Esophagus squamous epithelium (tissue), 5 donors: ENCODE measurements at regions not wholly inside any gene's neighbourhood (a gene's known extent, or its start where the extent isn't known, plus 50 kb on each side); places are given as distances from the start of the nearest gene placed in this dataset.

Source experiments
- DNase-seq: peaks from one replicate; lab custom pipeline; 2025; lab: John Stamatoyannopoulos, UW
- H3K27ac ChIP-seq, 4 donors: fragments of 200-600 bp; sonication (generic); one replicate each; pipeline ENCODE4 v1.5.1; 2016 to 2019; ENCODE audit warnings: mild to moderate bottlenecking in 1 of 4
- H3K27me3 ChIP-seq, 4 donors: fragments of 200-600 bp; sonication (generic); 1 replicate in 3 of 4; 2 replicates in 1 of 4; pipeline versions ENCODE4 v1.5.1 to v1.6.0; 2017 to 2021; ENCODE audit warnings: antibody characterized with exemption in 1 of 4
- H3K36me3 ChIP-seq, 3 donors: fragments of 200-600 bp; sonication (generic); one replicate each; pipeline ENCODE4 v1.5.1; 2016 to 2019
- H3K4me1 ChIP-seq, 3 donors: fragments of 200-600 bp; sonication (generic); one replicate each; pipeline ENCODE4 v1.5.1; 2017 to 2019
- H3K4me3 ChIP-seq, 4 donors: fragments of 200-600 bp; sonication (generic); 1 replicate in 3 of 4; 2 replicates in 1 of 4; pipeline ENCODE4 v1.5.1; 2016 to 2019; ENCODE audit warnings: mild to moderate bottlenecking in 2 of 4, moderate library complexity in 1 of 4
- H3K9me3 ChIP-seq, 3 donors: fragments of 200-600 bp; sonication (generic); one replicate each; pipeline ENCODE4 v1.5.1; 2016 to 2019
- POLR2A ChIP-seq, 4 donors: fragments of 450-650 bp; IDR thresholded peaks; one replicate each; pipeline ENCODE4 v1.6.1; 2017; ENCODE audit warnings: antibody characterized with exemption in 4 of 4, mild to moderate bottlenecking in 4 of 4, moderate library complexity in 3 of 4
- WGBS, 2 donors: methylation state at CpG; one replicate each; pipeline ENCODE4 v1.1.5; 2018; 5-methylcytosine and 5-hydroxymethylcytosine counted together
- intact Hi-C: fragments of 100-400 bp; cut with DNase I; formaldehyde crosslinking; loops from one replicate; pipeline ENCODE4 v1.15.0; 2022
- TF ChIP-seq, protein P1 (sequence below), 6 experiments: fragments of 450-650 bp in 4 of 6; fragments of 200-600 bp in 2 of 6; sonication (generic) in 2 of 6; IDR thresholded peaks; one replicate each; pipeline ENCODE4 v1.5.1; 2016 to 2019; ENCODE audit warnings: antibody characterized with exemption in 6 of 6, mild to moderate bottlenecking in 4 of 6, moderate library complexity in 4 of 6
- donor health status: DM: yes; HTN: yes; CAD: no.

DNA sequence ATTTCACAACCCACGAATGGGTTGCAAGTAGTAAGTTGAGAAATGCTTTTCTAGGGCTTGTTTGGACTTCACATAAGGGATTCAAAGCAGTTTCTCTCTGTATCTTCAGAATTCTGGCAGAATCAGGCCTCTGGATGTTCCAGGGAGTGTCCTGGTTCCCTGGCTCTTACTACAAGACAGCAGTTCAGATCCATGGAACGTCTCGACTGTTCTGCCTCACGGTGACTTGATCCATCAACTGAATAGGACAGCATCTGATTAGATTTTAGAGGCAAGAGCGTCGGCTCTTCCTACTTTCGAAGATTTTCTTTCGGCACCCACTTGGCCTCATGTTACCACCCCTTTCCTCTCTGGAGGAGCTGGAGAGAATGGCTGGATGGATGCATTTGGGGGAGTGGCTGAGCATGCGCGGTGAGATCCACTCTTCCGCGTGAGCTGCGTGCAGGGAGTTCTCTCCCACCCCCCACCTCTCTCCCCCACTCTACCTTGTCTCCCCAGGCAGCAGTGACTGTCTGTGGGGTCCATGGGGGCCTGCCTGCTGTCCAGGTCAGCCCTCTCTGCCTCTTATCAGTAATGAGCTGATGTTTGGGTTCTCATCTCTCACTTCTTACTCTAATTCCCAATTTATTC is 132.5 kb downstream of the VAPA start:
- Histone ChIP-seq H3K9me3 (peaks cover 0 to 16% (median 11%) of the 10 kb centered on the region in 3 donors), H3K27me3 (no peaks in the 10 kb centered on the region), H3K27ac (peak overlapping the region; percentile 40 to 82 (median 74)), H3K4me1 (peaks cover 4 to 71% (median 25%) of the 10 kb centered on the region in 3 donors), H3K36me3 (no peaks in the 10 kb centered on the region), H3K4me3 (no peak overlapping the region)
- intact Hi-C loops: no loop called here
- WGBS, 2 donors: 78% methylated on average over 12 to 13 of the region's 13 CpGs
- DNase-seq: no peak
- TF ChIP-seq, protein P1, sequence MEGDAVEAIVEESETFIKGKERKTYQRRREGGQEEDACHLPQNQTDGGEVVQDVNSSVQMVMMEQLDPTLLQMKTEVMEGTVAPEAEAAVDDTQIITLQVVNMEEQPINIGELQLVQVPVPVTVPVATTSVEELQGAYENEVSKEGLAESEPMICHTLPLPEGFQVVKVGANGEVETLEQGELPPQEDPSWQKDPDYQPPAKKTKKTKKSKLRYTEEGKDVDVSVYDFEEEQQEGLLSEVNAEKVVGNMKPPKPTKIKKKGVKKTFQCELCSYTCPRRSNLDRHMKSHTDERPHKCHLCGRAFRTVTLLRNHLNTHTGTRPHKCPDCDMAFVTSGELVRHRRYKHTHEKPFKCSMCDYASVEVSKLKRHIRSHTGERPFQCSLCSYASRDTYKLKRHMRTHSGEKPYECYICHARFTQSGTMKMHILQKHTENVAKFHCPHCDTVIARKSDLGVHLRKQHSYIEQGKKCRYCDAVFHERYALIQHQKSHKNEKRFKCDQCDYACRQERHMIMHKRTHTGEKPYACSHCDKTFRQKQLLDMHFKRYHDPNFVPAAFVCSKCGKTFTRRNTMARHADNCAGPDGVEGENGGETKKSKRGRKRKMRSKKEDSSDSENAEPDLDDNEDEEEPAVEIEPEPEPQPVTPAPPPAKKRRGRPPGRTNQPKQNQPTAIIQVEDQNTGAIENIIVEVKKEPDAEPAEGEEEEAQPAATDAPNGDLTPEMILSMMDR (IDR thresholded peaks at IDR 0.05): no peak
- no peak for TF ChIP-seq POLR2A (IDR thresholded peaks at IDR 0.05)

DNA sequence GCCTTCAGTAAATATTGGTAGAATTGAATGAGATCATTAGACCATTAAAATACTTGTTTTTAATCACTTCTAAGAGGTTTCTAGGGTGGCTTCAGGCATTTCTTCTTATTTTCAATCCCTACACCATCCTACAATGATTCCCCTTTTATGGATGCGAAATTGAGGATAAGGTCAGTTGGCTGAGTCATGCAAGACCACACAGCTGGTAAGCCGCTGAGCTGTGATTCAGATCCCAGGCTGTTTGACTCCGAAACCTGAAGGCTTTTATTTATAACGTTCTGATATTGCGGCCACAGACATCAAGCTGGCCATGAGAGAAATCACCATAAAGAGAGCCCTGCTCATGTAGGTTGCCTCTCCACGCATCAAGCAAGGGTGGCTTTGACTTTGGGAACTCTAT is 133.4 kb downstream of the VAPA start:
- Histone ChIP-seq H3K4me3 (no peak overlapping the region), H3K4me1 (peaks cover 4 to 70% (median 29%) of the 10 kb centered on the region in 3 donors), H3K27me3 (no peaks in the 10 kb centered on the region), H3K36me3 (no peaks in the 10 kb centered on the region), H3K9me3 (peaks cover 0 to 16% (median 8%) of the 10 kb centered on the region in 3 donors), H3K27ac (peak overlapping the region in 3 of 4 donors; percentile 70 to 82 (median 77))
- WGBS, 2 donors: 85 to 94% methylated on average over 5 to 6 of the region's 6 CpGs
- no peak for DNase-seq
- intact Hi-C loops: no loop called here
- TF ChIP-seq, protein P1 (IDR thresholded peaks at IDR 0.05): no peak
- TF ChIP-seq POLR2A (IDR thresholded peaks at IDR 0.05): no peak

DNA sequence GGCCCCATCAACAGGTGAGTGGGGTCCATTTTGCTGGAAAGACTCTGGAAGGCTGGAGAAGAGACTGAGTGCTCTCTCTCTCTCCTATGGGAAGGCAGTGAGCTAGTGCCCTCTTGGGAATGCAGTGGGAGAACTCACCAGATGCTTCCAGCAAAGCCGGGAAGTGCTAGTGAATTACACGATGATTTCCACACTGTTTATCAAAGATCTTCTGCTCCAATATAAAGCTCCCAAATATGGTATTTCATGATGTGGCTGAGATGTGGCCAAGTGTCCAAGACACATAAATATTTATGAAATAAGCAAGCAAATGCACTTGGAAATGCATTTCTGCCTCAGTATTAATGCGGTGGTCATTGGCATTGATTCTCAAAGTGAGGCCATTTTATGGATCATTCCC is 135.9 kb downstream of the VAPA start:
- Histone ChIP-seq H3K36me3 (no peaks in the 10 kb centered on the region), H3K9me3 (no peaks in the 10 kb centered on the region), H3K4me3 (no peak overlapping the region), H3K27me3 (no peaks in the 10 kb centered on the region), H3K4me1 (peaks cover 4 to 69% (median 34%) of the 10 kb centered on the region in 3 donors), H3K27ac (peak overlapping the region; percentile 15 to 86 (median 80))
- no peak for DNase-seq
- 69 to 84% methylated on average over 3 of the region's 3 CpGs for WGBS, 2 donors
- TF ChIP-seq, protein P1 (IDR thresholded peaks at IDR 0.05): no peak
- intact Hi-C loops: no loop called here

DNA sequence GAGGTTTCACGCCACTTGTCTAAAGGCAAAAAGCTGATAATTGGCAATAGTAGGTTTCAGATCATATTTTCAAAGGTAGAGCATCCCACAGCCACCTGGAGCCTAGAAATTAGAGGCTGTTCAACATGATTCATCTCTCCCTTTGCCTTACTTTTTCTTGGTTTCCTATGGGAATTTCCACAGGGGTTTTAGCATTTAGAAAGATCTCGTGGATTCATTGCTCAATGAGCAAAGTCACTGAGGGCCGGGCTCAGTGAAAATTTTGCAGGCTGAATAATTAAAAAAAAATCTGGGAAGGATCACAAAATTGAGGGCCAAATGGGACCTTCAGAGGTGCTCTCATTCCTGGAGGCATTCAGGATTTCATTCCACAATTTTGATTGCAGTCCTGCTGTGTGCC is 137.1 kb downstream of the VAPA start:
- Histone ChIP-seq H3K4me3 (no peak overlapping the region), H3K9me3 (no peaks in the 10 kb centered on the region), H3K27ac (peak overlapping the region; percentile 53 to 86 (median 80)), H3K36me3 (no peaks in the 10 kb centered on the region), H3K27me3 (no peaks in the 10 kb centered on the region), H3K4me1 (peaks cover 0 to 57% (median 24%) of the 10 kb centered on the region in 3 donors)
- TF ChIP-seq POLR2A (IDR thresholded peaks at IDR 0.05): no peak
- TF ChIP-seq, protein P1 (IDR thresholded peaks at IDR 0.05): no peak
- intact Hi-C loops: no loop called here
- no peak for DNase-seq
- 66 to 73% methylated on average over 3 of the region's 3 CpGs for WGBS, 2 donors

DNA sequence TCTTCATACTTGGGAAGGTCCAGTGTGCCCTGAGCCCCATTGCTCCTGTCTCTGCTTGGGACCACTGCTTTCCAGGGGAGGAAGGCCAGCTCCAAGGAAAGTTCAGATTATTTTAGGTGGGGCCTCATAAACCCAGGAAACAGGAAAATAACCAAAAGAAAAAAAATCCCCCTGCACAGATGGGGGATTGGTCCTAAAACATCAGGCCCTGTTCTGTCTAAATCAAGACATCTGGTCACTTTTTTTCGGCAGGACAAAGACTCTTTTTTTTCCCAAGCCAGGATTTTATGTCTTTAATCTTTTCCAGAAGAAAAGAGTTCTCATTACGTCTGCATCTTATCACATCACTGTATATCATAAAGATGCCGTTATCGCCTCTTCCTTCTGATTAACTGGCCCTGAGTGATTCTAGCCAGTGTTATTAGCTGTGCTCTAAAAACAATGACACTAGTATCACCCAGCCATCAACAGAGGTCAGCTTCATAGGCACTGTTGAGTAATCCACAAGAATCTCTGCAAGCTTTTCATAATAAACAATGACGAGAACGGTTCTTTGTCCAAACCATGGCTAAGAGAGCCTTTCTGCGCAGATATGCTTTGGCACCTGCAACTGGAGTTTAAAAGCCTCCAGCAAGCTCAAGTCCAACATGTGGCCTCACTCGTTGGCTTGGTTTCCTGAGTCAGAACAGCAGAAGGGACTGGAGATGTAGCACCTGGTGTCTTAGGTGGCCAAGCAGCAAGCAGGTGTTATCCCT is 138.2 kb downstream of the VAPA start:
- no peaks in the 10 kb centered on the region for H3K27me3 ChIP-seq
- peaks cover 2 to 50% (median 22%) of the 10 kb centered on the region in 3 donors for H3K4me1 ChIP-seq
- peak overlapping the region; percentile 53 to 86 (median 80) for H3K27ac ChIP-seq
- no peak overlapping the region for H3K4me3 ChIP-seq
- no peak for TF ChIP-seq POLR2A (IDR thresholded peaks at IDR 0.05)
- TF ChIP-seq, protein P1 (IDR thresholded peaks at IDR 0.05): no peak
- WGBS, 2 donors: 63 to 70% methylated on average over 8 of the region's 8 CpGs
- intact Hi-C loops: no loop called here
- DNase-seq: no peak
- no peaks in the 10 kb centered on the region for H3K36me3 ChIP-seq
- no peaks in the 10 kb centered on the region for H3K9me3 ChIP-seq
